Neural cell (in vitro differentiated cells): ENCODE measurements at regions not wholly inside any gene's neighbourhood (a gene's known extent, or its start where the extent isn't known, plus 50 kb on each side); places are given as distances from the start of the nearest gene placed in this dataset.

ENCODE experiments used
- CTCF ChIP-seq: fragments of 450-650 bp; IDR thresholded peaks from 2 replicates; pipeline ENCODE4 v1.5.1; 2014; ENCODE audit warnings: antibody characterized with exemption, mild to moderate bottlenecking, moderate library complexity; ENCODE audit not compliant: poor library complexity, severe bottlenecking
- EP300 ChIP-seq: fragments of 450-650 bp; conservative IDR thresholded peaks from 2 replicates; pipeline ENCODE4 v1.6.1; 2014; ENCODE audit warnings: antibody characterized with exemption, mild to moderate bottlenecking, moderate library complexity; ENCODE audit not compliant: poor library complexity, severe bottlenecking
- EZH2 ChIP-seq: fragments of 200-600, 300-800 bp; shearing (Covaris generic), sonication (generic); IDR thresholded peaks from 2 replicates; pipeline ENCODE4 v1.6.1; 2014; ENCODE audit warnings: antibody characterized with exemption, low read length, borderline replicate concordance, mild to moderate bottlenecking; ENCODE audit not compliant: insufficient read depth, poor library complexity, severe bottlenecking
- MXI1 ChIP-seq: fragments of 450-650 bp; conservative IDR thresholded peaks from 2 replicates; pipeline ENCODE4 v1.6.1; 2014; ENCODE audit warnings: antibody characterized with exemption, mild to moderate bottlenecking; ENCODE audit not compliant: poor library complexity, severe bottlenecking
- POLR2AphosphoS5 ChIP-seq: IDR thresholded peaks from 2 replicates; pipeline ENCODE4 v1.6.1; 2012
- RAD21 ChIP-seq: fragments of 450-650 bp; conservative IDR thresholded peaks from 2 replicates; pipeline ENCODE4 v1.6.1; 2014; ENCODE audit warnings: antibody characterized with exemption, mild to moderate bottlenecking, moderate library complexity
- REST ChIP-seq: IDR thresholded peaks from 2 replicates; pipeline ENCODE4 v1.6.1; 2012; ENCODE audit warnings: borderline replicate concordance
- SMC3 ChIP-seq: fragments of 450-650 bp; conservative IDR thresholded peaks from 2 replicates; pipeline ENCODE4 v1.6.1; 2014; ENCODE audit warnings: antibody characterized with exemption, mild to moderate bottlenecking, moderate library complexity; ENCODE audit not compliant: poor library complexity
- TAF1 ChIP-seq: IDR thresholded peaks from 2 replicates; pipeline ENCODE4 v1.6.1; 2012; ENCODE audit warnings: low read depth

- no peak for TF ChIP-seq RAD21
- no peak for TF ChIP-seq CTCF
- no peak for TF ChIP-seq TAF1
- TF ChIP-seq EZH2, result no peak
- TF ChIP-seq MXI1, result no peak
- no peak for TF ChIP-seq POLR2AphosphoS5
- TF ChIP-seq REST, result no peak
- TF ChIP-seq EP300, result no peak
- no peak for TF ChIP-seq SMC3
Observed at GRCh38 chr4:149889991-149890390, 74.3 kb upstream of the IQCM start.
